ENCODE measurements at regions not wholly inside any gene's neighbourhood (a gene's known extent, or its start where the extent isn't known, plus 50 kb on each side); places are given as distances from the start of the nearest gene placed in this dataset.

DNA sequence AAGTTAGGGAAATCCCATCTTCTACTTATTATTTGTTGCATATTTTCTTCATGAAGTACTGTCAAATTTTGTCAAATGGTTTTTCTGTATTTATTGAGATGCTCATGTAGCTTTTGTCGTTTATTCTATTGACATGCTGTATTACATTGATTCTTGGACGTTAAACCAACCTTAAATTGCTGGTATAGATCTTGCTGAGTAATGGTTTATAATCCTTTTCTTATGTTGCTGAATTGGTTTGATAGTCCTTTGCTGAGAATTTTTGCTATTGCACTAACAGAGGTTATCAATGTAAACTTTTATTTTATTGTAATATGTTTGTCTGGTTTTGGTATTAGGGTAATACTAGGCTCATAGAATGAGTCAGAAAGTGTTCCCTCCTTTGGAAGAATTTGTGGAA lies 54.3 kb upstream of the COL6A5 start:
- H3K9me3 Mint-ChIP-seq: peaks cover 7% of the 10 kb centered on the region; the same call in 2 of the 3 replicates

More for the DNA sequence above, 54.3 kb upstream of the COL6A5 start:
- no peak overlapping the region for H3K27ac ChIP-seq (ENCODE audit: low read depth)
- Mint-ChIP-seq H3K36me3 (ENCODE audit: low read depth) (no peaks in the 10 kb centered on the region), H3K4me3 (no peak overlapping the region), H3K27me3 (ENCODE audit: insufficient read depth, low read depth, poor library complexity) (no peaks in the 10 kb centered on the region), H3K27ac (no peak overlapping the region), H3K4me1 (no peaks in the 10 kb centered on the region)
- no peaks in the 10 kb centered on the region for H3K9me2 ChIP-seq (ENCODE audit: insufficient read depth)
- H3K4me1 ChIP-seq (ENCODE audit: insufficient read depth): no peaks in the 10 kb centered on the region
- TF ChIP-seq POLR2AphosphoS5 (IDR thresholded peaks at IDR 0.05; ENCODE audit: low read depth) (no peak), EZH2phosphoT487 (IDR thresholded peaks at IDR 0.05; ENCODE audit: unreplicated experiment) (no peak), NANOG (IDR thresholded peaks at IDR 0.05; ENCODE audit: borderline replicate concordance) (no peak), REST (IDR thresholded peaks at IDR 0.05; ENCODE audit: unreplicated experiment) (no peak), JUNB (IDR thresholded peaks at IDR 0.05; ENCODE audit: unreplicated experiment) (no peak), CREB1 (CRISPR knock-in tag; IDR thresholded peaks at IDR 0.05; ENCODE audit: low read depth) (no peak), ZNF114 (CRISPR knock-in tag; IDR thresholded peaks at IDR 0.05) (no peak), STAT1 (IDR thresholded peaks at IDR 0.05; ENCODE audit: unreplicated experiment) (no peak), ZNF331 (CRISPR knock-in tag; IDR thresholded peaks at IDR 0.05; ENCODE audit: low read depth) (no peak), EZH2 (IDR thresholded peaks at IDR 0.05; ENCODE audit: low read depth, unreplicated experiment) (no peak)
- TF ChIP-seq, protein P1, sequence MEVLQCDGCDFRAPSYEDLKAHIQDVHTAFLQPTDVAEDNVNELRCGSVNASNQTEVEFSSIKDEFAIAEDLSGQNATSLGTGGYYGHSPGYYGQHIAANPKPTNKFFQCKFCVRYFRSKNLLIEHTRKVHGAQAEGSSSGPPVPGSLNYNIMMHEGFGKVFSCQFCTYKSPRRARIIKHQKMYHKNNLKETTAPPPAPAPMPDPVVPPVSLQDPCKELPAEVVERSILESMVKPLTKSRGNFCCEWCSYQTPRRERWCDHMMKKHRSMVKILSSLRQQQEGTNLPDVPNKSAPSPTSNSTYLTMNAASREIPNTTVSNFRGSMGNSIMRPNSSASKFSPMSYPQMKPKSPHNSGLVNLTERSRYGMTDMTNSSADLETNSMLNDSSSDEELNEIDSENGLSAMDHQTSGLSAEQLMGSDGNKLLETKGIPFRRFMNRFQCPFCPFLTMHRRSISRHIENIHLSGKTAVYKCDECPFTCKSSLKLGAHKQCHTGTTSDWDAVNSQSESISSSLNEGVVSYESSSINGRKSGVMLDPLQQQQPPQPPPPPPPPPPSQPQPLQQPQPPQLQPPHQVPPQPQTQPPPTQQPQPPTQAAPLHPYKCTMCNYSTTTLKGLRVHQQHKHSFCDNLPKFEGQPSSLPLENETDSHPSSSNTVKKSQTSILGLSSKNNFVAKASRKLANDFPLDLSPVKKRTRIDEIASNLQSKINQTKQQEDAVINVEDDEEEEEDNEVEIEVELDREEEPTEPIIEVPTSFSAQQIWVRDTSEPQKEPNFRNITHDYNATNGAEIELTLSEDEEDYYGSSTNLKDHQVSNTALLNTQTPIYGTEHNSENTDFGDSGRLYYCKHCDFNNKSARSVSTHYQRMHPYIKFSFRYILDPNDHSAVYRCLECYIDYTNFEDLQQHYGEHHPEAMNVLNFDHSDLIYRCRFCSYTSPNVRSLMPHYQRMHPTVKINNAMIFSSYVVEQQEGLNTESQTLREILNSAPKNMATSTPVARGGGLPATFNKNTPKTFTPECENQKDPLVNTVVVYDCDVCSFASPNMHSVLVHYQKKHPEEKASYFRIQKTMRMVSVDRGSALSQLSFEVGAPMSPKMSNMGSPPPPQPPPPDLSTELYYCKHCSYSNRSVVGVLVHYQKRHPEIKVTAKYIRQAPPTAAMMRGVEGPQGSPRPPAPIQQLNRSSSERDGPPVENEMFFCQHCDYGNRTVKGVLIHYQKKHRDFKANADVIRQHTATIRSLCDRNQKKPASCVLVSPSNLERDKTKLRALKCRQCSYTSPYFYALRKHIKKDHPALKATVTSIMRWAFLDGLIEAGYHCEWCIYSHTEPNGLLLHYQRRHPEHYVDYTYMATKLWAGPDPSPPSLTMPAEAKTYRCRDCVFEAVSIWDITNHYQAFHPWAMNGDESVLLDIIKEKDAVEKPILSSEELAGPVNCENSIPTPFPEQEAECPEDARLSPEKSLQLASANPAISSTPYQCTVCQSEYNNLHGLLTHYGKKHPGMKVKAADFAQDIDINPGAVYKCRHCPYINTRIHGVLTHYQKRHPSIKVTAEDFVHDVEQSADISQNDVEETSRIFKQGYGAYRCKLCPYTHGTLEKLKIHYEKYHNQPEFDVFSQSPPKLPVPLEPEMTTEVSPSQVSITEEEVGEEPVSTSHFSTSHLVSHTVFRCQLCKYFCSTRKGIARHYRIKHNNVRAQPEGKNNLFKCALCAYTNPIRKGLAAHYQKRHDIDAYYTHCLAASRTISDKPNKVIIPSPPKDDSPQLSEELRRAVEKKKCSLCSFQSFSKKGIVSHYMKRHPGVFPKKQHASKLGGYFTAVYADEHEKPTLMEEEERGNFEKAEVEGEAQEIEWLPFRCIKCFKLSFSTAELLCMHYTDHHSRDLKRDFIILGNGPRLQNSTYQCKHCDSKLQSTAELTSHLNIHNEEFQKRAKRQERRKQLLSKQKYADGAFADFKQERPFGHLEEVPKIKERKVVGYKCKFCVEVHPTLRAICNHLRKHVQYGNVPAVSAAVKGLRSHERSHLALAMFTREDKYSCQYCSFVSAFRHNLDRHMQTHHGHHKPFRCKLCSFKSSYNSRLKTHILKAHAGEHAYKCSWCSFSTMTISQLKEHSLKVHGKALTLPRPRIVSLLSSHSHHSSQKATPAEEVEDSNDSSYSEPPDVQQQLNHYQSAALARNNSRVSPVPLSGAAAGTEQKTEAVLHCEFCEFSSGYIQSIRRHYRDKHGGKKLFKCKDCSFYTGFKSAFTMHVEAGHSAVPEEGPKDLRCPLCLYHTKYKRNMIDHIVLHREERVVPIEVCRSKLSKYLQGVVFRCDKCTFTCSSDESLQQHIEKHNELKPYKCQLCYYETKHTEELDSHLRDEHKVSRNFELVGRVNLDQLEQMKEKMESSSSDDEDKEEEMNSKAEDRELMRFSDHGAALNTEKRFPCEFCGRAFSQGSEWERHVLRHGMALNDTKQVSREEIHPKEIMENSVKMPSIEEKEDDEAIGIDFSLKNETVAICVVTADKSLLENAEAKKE (CRISPR knock-in tag; IDR thresholded peaks at IDR 0.05): no peak
- TF ChIP-seq, protein P2, sequence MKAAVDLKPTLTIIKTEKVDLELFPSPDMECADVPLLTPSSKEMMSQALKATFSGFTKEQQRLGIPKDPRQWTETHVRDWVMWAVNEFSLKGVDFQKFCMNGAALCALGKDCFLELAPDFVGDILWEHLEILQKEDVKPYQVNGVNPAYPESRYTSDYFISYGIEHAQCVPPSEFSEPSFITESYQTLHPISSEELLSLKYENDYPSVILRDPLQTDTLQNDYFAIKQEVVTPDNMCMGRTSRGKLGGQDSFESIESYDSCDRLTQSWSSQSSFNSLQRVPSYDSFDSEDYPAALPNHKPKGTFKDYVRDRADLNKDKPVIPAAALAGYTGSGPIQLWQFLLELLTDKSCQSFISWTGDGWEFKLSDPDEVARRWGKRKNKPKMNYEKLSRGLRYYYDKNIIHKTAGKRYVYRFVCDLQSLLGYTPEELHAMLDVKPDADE (IDR thresholded peaks at IDR 0.05): no peak
- TF ChIP-seq, protein P3, sequence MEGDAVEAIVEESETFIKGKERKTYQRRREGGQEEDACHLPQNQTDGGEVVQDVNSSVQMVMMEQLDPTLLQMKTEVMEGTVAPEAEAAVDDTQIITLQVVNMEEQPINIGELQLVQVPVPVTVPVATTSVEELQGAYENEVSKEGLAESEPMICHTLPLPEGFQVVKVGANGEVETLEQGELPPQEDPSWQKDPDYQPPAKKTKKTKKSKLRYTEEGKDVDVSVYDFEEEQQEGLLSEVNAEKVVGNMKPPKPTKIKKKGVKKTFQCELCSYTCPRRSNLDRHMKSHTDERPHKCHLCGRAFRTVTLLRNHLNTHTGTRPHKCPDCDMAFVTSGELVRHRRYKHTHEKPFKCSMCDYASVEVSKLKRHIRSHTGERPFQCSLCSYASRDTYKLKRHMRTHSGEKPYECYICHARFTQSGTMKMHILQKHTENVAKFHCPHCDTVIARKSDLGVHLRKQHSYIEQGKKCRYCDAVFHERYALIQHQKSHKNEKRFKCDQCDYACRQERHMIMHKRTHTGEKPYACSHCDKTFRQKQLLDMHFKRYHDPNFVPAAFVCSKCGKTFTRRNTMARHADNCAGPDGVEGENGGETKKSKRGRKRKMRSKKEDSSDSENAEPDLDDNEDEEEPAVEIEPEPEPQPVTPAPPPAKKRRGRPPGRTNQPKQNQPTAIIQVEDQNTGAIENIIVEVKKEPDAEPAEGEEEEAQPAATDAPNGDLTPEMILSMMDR (conservative IDR thresholded peaks at IDR 0.05; ENCODE audit: low read depth in 2 of 2): no peak
- ATAC-seq: no peak
- no peaks in the 10 kb centered on the region for H3F3A ChIP-seq (replicated peaks; ENCODE audit: low read depth)
- no peaks in the 10 kb centered on the region for H3K79me2 ChIP-seq (replicated peaks; ENCODE audit: insufficient read depth)
- H3K36me3 ChIP-seq (ENCODE audit: insufficient read depth): no peaks in the 10 kb centered on the region
- no peaks in the 10 kb centered on the region for H4K20me1 ChIP-seq (replicated peaks; ENCODE audit: insufficient read depth)
- no peak for DNase-seq (ENCODE audit: low spot score)
- H2AFZ ChIP-seq: no peak overlapping the region
- no peak overlapping the region for H3K4me2 ChIP-seq
- H3K4me3 ChIP-seq: no peak overlapping the region
- no peaks in the 10 kb centered on the region for H3K27me3 ChIP-seq (ENCODE audit: insufficient read depth)

All from GM23338 (cell line).